GM18858 (cell line): ENCODE measurements at regions not wholly inside any gene's neighbourhood (a gene's known extent, or its start where the extent isn't known, plus 50 kb on each side); places are given as distances from the start of the nearest gene placed in this dataset.

ENCODE experiments used
- ATAC-seq: cut with Tn5 transposase; IDR thresholded peaks from one replicate; pipeline ENCODE4 v1.9.1; 2021; ENCODE audit not compliant: unreplicated experiment

DNA sequence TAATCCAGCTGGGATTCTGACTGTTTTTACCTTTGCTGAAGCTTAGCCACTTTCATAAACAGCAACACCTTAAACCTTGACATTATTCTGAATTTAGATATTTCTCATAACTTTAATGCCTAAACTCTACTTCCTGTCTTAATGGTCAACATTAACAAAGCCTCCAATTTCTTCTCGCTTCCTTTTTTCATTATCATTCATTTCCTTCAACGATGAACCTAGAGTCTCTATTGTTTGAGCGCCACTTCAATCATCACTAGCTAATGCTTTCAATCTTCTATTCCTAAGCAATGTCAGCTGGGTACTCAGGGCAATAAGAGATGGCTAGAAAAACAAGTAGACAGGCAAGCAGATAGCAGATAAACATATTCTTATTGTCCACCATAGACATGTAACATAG is 96.6 kb upstream of the TMEM196 start:
- ATAC-seq, result no peak

DNA sequence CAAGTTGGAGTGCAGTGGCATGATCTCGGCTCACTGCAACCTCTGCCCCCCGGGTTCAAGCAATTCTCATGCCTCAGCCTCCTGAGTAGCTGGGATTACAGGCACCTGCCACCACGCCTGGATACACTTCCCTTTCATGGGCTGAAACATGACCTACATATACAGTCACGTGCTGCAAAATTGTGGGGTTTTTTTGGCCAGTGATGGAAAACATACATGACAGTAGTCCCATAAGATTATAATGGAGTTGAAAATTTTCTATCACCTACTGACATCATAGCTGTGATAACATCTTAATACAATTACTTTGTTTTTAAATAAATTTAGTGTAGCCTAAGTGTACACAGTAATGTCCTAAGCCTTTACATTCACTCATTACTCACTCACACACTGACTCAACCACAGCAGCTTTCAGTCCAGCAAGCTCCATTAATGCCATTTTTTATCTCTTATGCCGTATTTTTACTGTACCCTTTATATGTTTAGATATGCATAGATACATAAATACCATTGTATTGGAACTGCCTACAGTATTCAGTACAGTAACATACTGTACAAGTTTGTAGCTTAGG is 79.9 kb upstream of the TMEM196 start:
- ATAC-seq, result no peak

DNA sequence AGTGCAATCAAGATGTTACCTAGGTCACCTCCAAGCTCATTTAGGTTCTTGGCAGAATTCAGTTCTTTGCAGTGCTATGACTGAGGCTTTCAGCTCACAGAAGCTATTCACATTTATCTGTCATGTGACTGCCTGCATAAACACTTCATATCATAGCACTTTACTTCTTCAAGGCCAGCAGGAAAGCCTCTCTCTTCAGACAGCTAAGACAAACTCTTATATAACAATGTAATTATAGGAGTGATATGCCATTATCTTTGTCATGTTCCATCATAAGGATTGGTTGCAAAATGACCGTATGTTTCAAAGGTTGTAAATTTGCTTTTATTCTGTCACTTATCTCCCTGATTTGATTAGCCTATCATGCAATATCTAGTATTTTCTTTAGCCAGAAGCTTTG is 78.8 kb upstream of the TMEM196 start:
- no peak for ATAC-seq

DNA sequence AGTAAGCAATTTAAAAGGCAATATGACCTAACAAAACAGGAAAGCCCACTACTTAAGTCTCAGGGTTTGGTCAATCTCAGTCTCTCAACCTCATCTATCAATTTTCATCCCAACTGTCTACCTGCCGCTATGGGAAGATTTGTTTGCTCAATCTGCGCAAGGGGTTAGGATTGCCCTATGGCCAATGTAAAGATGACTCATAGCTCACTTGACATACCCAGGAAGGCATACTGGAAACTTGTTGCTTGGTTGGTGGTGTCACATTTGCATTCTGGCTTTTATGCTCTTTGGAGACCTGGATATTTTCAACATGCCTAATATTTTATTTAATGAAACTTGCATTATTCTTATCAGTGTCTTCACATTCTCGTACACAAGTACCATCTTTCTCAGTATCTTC is 78.1 kb upstream of the TMEM196 start:
- ATAC-seq, result no peak

DNA sequence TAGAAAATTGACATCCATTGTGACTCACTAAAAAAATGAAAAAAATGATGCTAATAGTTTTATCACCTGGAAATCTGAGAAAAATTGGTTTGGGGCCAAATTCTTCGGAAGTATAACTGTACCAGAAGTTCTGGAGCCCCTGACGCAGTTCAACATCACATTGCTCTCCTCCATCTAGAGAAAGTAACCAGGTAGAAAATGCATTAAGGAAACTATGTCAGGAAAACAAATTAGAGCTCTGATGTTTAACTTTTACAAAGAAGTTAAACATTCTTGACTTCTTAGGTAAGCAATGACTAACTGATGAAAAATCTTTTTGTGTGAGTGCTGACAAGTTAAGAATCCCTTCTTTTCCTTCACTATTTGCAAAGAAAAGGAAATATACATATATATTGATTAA is 61.1 kb upstream of the TMEM196 start:
- ATAC-seq, result no peak

DNA sequence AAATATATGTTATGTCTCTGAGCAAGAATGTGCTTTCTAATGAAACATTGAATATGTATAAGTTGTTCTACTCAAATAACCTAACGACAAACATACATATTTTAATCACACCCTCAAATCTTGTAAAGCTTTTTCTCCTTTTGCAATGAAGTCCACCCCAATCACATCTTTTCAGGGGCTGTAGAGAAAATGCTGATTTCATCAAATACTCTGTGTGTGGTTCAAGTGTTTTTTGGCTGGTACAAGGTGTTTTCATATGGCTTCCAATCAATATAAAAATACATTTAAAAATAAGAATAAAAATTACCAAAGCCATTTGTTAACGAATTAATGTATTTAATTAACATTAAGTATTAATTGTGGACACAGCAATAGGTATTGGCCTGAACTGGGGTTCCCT is 57.2 kb upstream of the TMEM196 start:
- ATAC-seq, result no peak
